Naive thymus-derived CD8-positive, alpha-beta T cell (primary cell): ENCODE measurements at regions not wholly inside any gene's neighbourhood (a gene's known extent, or its start where the extent isn't known, plus 50 kb on each side); places are given as distances from the start of the nearest gene placed in this dataset.

Experiments used
- ATAC-seq, 2 donors: fragments of 150-1000 bp; cut with Tn5 transposase in 1 of 2; sonication (Bioruptor Pico), chemical (Tn5 transposase) in 1 of 2; 1 replicate in 1 of 2; 2 replicates in 1 of 2; pipeline ENCODE4 v1.10.0; 2021; ENCODE audit warnings: mild to moderate bottlenecking in 2 of 2, moderate library complexity in 2 of 2
- POLR2A ChIA-PET: fragments of 350-600 bp; sonication (Branson Sonifier 250); formaldehyde crosslinking; loops from one replicate; lab custom pipeline; 2021; ENCODE audit warnings: antibody characterized with exemption; lab: Charles Lee
- DNase-seq, 10 donors: peaks; one replicate each; pipeline versions ENCODE4 v3.0.0 to v3.0.0-alpha.2; 2020 to 2022
- H3K27ac Mint-ChIP-seq, 10 donors: one replicate each; pipeline ENCODE4 v1.8.0; 2020 to 2022; ENCODE audit warnings: mild to moderate bottlenecking in 10 of 10, mixed read lengths in 10 of 10, moderate library complexity in 4 of 10, inconsistent platforms in 1 of 10
- H3K27me3 Mint-ChIP-seq, 5 donors: one replicate each; pipeline ENCODE4 v1.8.0; 2021 to 2022; ENCODE audit warnings: mixed read lengths in 5 of 5
- H3K36me3 Mint-ChIP-seq, 3 donors: one replicate each; pipeline ENCODE4 v1.8.0; 2020 to 2022; ENCODE audit warnings: mixed read lengths in 3 of 3, mild to moderate bottlenecking in 2 of 3, inconsistent platforms in 1 of 3
- H3K4me1 Mint-ChIP-seq, 4 donors: one replicate each; pipeline ENCODE4 v1.8.0; 2021 to 2022; ENCODE audit warnings: mixed read lengths in 4 of 4
- H3K4me3 Mint-ChIP-seq, 10 donors: one replicate each; pipeline ENCODE4 v1.8.0; 2020 to 2022; ENCODE audit warnings: mild to moderate bottlenecking in 10 of 10, mixed read lengths in 10 of 10, moderate library complexity in 6 of 10, inconsistent platforms in 1 of 10
- H3K9me3 Mint-ChIP-seq, 9 donors: one replicate each; pipeline ENCODE4 v1.8.0; 2020 to 2022; ENCODE audit warnings: mixed read lengths in 9 of 9, mild to moderate bottlenecking in 3 of 9, inconsistent platforms in 1 of 9, moderate library complexity in 1 of 9

GRCh38 chr3:28958656-28959055 lies 322.2 kb upstream of the RBMS3 start:
- ATAC-seq: no peak
- no peak overlapping the region for H3K4me3 Mint-ChIP-seq
- no peaks in the 10 kb centered on the region for H3K4me1 Mint-ChIP-seq
- no peaks in the 10 kb centered on the region for H3K36me3 Mint-ChIP-seq
- H3K27me3 Mint-ChIP-seq: peaks cover 0 to 3% (median 0%) of the 10 kb centered on the region in 5 donors
- H3K27ac Mint-ChIP-seq: no peak overlapping the region
- no peak for DNase-seq
- POLR2A ChIA-PET: no interaction called here
- peaks cover 0 to 12% (median 0%) of the 10 kb centered on the region in 9 donors for H3K9me3 Mint-ChIP-seq

- Mint-ChIP-seq H3K27ac (no peak overlapping the region), H3K4me1 (no peaks in the 10 kb centered on the region), H3K4me3 (no peak overlapping the region), H3K27me3 (peaks cover 0 to 5% (median 2%) of the 10 kb centered on the region in 5 donors), H3K9me3 (peaks cover 10 to 49% (median 30%) of the 10 kb centered on the region in 9 donors), H3K36me3 (peaks cover 0 to 14% (median 3%) of the 10 kb centered on the region in 3 donors)
- no peak for ATAC-seq
- POLR2A ChIA-PET: no interaction called here
- DNase-seq: no peak
Measured at GRCh38 chr3:28971156-28971555, 309.7 kb upstream of the RBMS3 start.

- H3K9me3 Mint-ChIP-seq: peaks cover 6 to 38% (median 24%) of the 10 kb centered on the region in 9 donors
- DNase-seq: no peak
- no peak overlapping the region for H3K27ac Mint-ChIP-seq
- H3K4me1 Mint-ChIP-seq: no peaks in the 10 kb centered on the region
- POLR2A ChIA-PET: no interaction called here
- no peak overlapping the region for H3K4me3 Mint-ChIP-seq
- ATAC-seq: no peak
- H3K27me3 Mint-ChIP-seq: peaks cover 0 to 5% (median 0%) of the 10 kb centered on the region in 5 donors
- peaks cover 0 to 14% (median 0%) of the 10 kb centered on the region in 3 donors for H3K36me3 Mint-ChIP-seq
Measured at GRCh38 chr3:28972921-28973320, 307.9 kb upstream of the RBMS3 start.

DNA sequence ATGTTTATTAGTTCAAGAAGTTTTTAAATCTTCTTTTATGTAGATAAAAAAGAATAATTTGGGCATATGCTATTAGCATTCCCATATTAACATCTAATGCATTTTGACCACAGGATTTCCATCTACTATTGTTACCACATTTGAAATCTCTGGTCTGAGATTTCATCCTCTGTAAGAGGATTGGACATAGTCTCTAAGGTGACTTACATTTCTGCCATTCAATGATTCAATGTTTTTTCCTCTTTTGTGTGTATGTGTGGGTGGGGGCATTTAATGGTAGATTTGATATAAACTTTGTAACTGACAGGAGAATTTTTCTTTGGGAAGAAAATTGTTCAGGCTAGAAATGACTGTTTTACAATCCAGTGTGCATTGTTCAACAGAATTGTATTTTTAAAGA lies 307.3 kb upstream of the RBMS3 start:
- no peak for DNase-seq
- no peak overlapping the region for H3K4me3 Mint-ChIP-seq
- peaks cover 0 to 5% (median 0%) of the 10 kb centered on the region in 5 donors for H3K27me3 Mint-ChIP-seq
- H3K4me1 Mint-ChIP-seq: no peaks in the 10 kb centered on the region
- H3K27ac Mint-ChIP-seq: no peak overlapping the region
- peaks cover 0 to 11% (median 0%) of the 10 kb centered on the region in 3 donors for H3K36me3 Mint-ChIP-seq
- H3K9me3 Mint-ChIP-seq: peaks cover 4 to 31% (median 23%) of the 10 kb centered on the region in 9 donors
- no peak for ATAC-seq
- POLR2A ChIA-PET: no interaction called here

- no peaks in the 10 kb centered on the region for H3K4me1 Mint-ChIP-seq
- no peak overlapping the region for H3K4me3 Mint-ChIP-seq
- POLR2A ChIA-PET: no interaction called here
- H3K27ac Mint-ChIP-seq: no peak overlapping the region
- ATAC-seq: no peak
- no peak for DNase-seq
- H3K9me3 Mint-ChIP-seq: peaks cover 0 to 8% (median 0%) of the 10 kb centered on the region in 9 donors
- H3K27me3 Mint-ChIP-seq: peaks cover 0 to 5% (median 0%) of the 10 kb centered on the region in 5 donors
- no peaks in the 10 kb centered on the region for H3K36me3 Mint-ChIP-seq
Measured at GRCh38 chr3:28978092-28978491, 302.8 kb upstream of the RBMS3 start.

DNA sequence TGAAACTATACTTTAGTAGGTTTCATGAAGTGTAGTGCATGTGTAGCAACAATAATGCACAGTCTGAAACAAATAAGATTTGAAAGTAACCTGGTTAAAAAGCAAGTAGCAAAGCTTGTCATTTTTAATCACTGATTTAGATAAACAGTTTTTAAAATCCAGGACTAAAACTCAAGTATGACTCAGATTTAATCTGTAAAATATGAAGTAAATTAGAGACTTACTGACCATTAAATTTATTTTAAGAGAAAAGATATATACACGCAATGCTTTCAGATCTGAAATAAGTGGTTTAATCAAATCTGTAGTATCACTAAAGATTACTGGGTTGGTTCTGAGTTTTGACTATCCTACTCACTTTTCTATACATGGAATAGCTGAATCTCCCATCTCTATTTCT lies 300.7 kb upstream of the RBMS3 start:
- H3K27ac Mint-ChIP-seq: no peak overlapping the region
- no peaks in the 10 kb centered on the region for H3K4me1 Mint-ChIP-seq
- H3K27me3 Mint-ChIP-seq: peaks cover 0 to 5% (median 0%) of the 10 kb centered on the region in 5 donors
- no peak overlapping the region for H3K4me3 Mint-ChIP-seq
- H3K9me3 Mint-ChIP-seq: peaks cover 0 to 8% (median 0%) of the 10 kb centered on the region in 9 donors
- POLR2A ChIA-PET: no interaction called here
- H3K36me3 Mint-ChIP-seq: no peaks in the 10 kb centered on the region
- DNase-seq: no peak
- no peak for ATAC-seq

GRCh38 chr3:28980631-28981030 lies 300.2 kb upstream of the RBMS3 start:
- peaks cover 0 to 8% (median 0%) of the 10 kb centered on the region in 9 donors for H3K9me3 Mint-ChIP-seq
- DNase-seq (no peak), ATAC-seq (no peak)
- no peaks in the 10 kb centered on the region for H3K4me1 Mint-ChIP-seq
- POLR2A ChIA-PET: no interaction called here
- no peak overlapping the region for H3K4me3 Mint-ChIP-seq
- no peaks in the 10 kb centered on the region for H3K36me3 Mint-ChIP-seq
- no peak overlapping the region for H3K27ac Mint-ChIP-seq
- H3K27me3 Mint-ChIP-seq: peaks cover 0 to 5% (median 0%) of the 10 kb centered on the region in 5 donors

GRCh38 chr3:28982906-28983305 lies 298.0 kb upstream of the RBMS3 start:
- peaks cover 0 to 5% (median 0%) of the 10 kb centered on the region in 9 donors for H3K9me3 Mint-ChIP-seq
- no peaks in the 10 kb centered on the region for H3K36me3 Mint-ChIP-seq
- DNase-seq (no peak), ATAC-seq (no peak)
- POLR2A ChIA-PET: no interaction called here
- H3K4me1 Mint-ChIP-seq: no peaks in the 10 kb centered on the region
- H3K27me3 Mint-ChIP-seq: no peaks in the 10 kb centered on the region
- H3K27ac Mint-ChIP-seq: no peak overlapping the region
- no peak overlapping the region for H3K4me3 Mint-ChIP-seq

- Mint-ChIP-seq H3K4me3 (no peak overlapping the region), H3K27ac (no peak overlapping the region), H3K4me1 (peaks cover 0 to 9% (median 0%) of the 10 kb centered on the region in 4 donors), H3K36me3 (no peaks in the 10 kb centered on the region), H3K9me3 (no peaks in the 10 kb centered on the region), H3K27me3 (no peaks in the 10 kb centered on the region)
- ATAC-seq (no peak), DNase-seq (no peak)
- POLR2A ChIA-PET: no interaction called here
Measured at GRCh38 chr3:28986922-28987321, 293.9 kb upstream of the RBMS3 start.

DNA sequence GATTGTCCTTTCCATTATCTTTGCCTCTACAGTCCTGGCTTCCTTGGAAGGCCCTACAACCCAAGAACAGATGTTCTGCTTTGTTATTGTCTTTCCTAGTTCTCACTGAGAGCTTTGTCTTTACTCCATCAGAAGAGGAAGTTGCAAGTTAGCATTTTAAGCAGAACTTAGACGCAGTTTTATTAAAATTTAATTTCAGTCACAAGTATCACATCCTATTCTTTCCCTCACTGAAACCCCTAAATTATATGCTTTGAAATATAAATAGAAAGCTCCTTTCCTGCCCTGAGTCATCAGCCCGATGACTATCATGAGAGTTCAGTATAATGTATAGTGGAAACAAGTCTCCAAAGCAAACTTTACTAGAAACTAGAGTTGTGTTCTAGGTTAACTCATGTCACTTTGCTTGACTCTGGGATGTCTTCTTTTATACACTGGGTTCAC lies 291.2 kb upstream of the RBMS3 start:
- peaks cover 0 to 9% (median 0%) of the 10 kb centered on the region in 4 donors for H3K4me1 Mint-ChIP-seq
- DNase-seq (no peak), ATAC-seq (no peak)
- no peaks in the 10 kb centered on the region for H3K27me3 Mint-ChIP-seq
- H3K4me3 Mint-ChIP-seq: no peak overlapping the region
- H3K9me3 Mint-ChIP-seq: peaks cover 0 to 8% (median 0%) of the 10 kb centered on the region in 9 donors
- no peaks in the 10 kb centered on the region for H3K36me3 Mint-ChIP-seq
- no peak overlapping the region for H3K27ac Mint-ChIP-seq
- POLR2A ChIA-PET: no interaction called here

DNA sequence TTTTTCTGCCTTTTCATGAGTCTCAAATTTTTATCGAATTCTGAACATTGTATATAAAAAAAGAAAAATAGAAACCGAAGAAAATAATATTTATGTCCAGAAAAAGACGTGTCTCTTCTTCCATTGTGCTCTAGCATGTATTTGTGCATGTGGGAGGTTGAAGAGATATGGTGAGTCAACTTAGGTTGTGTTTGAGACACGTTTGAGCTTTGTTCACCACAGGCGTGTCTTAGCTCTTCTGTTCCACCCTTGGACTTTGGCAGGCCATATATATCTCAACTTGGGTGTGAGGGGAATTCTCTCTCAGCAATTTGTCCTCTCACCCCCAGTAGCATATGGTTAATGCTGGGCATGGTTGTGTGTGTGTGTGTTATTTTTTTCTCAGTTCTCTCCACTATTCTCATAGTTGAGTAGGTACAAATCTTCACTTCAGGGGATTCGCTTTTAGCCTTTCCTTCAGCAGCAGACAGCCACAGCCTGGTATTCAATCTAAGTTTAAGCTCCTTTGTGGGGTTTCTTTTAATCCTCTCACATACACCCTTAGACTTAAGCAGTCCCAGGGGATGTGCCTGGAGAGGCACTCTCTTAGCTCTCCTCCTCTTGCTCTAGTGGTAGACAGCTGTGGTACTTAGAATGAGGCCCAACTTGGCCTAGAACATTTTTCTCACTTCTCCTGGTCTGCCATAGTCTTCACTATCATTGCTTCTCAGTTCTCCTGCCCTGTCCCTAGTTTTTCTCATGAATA lies 286.5 kb upstream of the RBMS3 start:
- H3K27me3 Mint-ChIP-seq: no peaks in the 10 kb centered on the region
- no peaks in the 10 kb centered on the region for H3K36me3 Mint-ChIP-seq
- ATAC-seq (no peak), DNase-seq (no peak)
- H3K9me3 Mint-ChIP-seq: peaks cover 0 to 18% (median 0%) of the 10 kb centered on the region in 9 donors
- H3K27ac Mint-ChIP-seq: no peak overlapping the region
- peaks cover 0 to 6% (median 0%) of the 10 kb centered on the region in 4 donors for H3K4me1 Mint-ChIP-seq
- H3K4me3 Mint-ChIP-seq: no peak overlapping the region
- POLR2A ChIA-PET: no interaction called here

- POLR2A ChIA-PET: no interaction called here
- no peaks in the 10 kb centered on the region for H3K36me3 Mint-ChIP-seq
- ATAC-seq (no peak), DNase-seq (no peak)
- no peak overlapping the region for H3K4me3 Mint-ChIP-seq
- H3K9me3 Mint-ChIP-seq: no peaks in the 10 kb centered on the region
- H3K27ac Mint-ChIP-seq: no peak overlapping the region
- no peaks in the 10 kb centered on the region for H3K4me1 Mint-ChIP-seq
- H3K27me3 Mint-ChIP-seq: peaks cover 0 to 4% (median 0%) of the 10 kb centered on the region in 5 donors
Measured at GRCh38 chr3:29004885-29005599, 275.8 kb upstream of the RBMS3 start.

GRCh38 chr3:29005862-29006261 lies 275.0 kb upstream of the RBMS3 start:
- H3K27me3 Mint-ChIP-seq: peaks cover 0 to 4% (median 0%) of the 10 kb centered on the region in 5 donors
- POLR2A ChIA-PET: no interaction called here
- H3K4me1 Mint-ChIP-seq: no peaks in the 10 kb centered on the region
- no peaks in the 10 kb centered on the region for H3K36me3 Mint-ChIP-seq
- no peaks in the 10 kb centered on the region for H3K9me3 Mint-ChIP-seq
- no peak overlapping the region for H3K4me3 Mint-ChIP-seq
- no peak overlapping the region for H3K27ac Mint-ChIP-seq
- no peak for ATAC-seq
- DNase-seq: no peak
